NCI-H2196 treated with DMSO at 0.1 percent for 48 hours (cell line): ENCODE measurements at regions not wholly inside any gene's neighbourhood (a gene's known extent, or its start where the extent isn't known, plus 50 kb on each side); places are given as distances from the start of the nearest gene placed in this dataset.
"Not testable (repeated sequence)": the region's sequence is repeated elsewhere in the genome, so short reads cannot be mapped to it uniquely, and the experiment has no call there.

Experiments used
- DNase-seq: peaks from one replicate; lab custom pipeline; 2025; ENCODE audit not compliant: unreplicated experiment; lab: John Stamatoyannopoulos, UW

GRCh38 chr9:38342532-38342931 is 50.0 kb upstream of the ALDH1B1 start:
- DNase-seq: no peak

GRCh38 chr9:38342096-38342495 is 50.4 kb upstream of the ALDH1B1 start:
- no peak for DNase-seq

GRCh38 chr9:38339496-38339895 is 53.0 kb upstream of the ALDH1B1 start:
- no peak for DNase-seq

- no peak for DNase-seq
These were observed 53.4 kb upstream of the ALDH1B1 start for GRCh38 chr9:38339087-38339486.

- DNase-seq: no peak
These were observed 54.0 kb upstream of the ALDH1B1 start for GRCh38 chr9:38338342-38339018.

- DNase-seq: no peak
These were observed 54.7 kb upstream of the ALDH1B1 start for GRCh38 chr9:38337706-38338264.

- no peak for DNase-seq
These were observed 55.3 kb upstream of the ALDH1B1 start for GRCh38 chr9:38337181-38337580.

- DNase-seq: no peak
These were observed 56.2 kb upstream of the ALDH1B1 start for GRCh38 chr9:38336341-38336740.

GRCh38 chr9:38335686-38336085 is 56.8 kb upstream of the ALDH1B1 start:
- no peak for DNase-seq

GRCh38 chr9:38334234-38334633 is 58.3 kb upstream of the ALDH1B1 start:
- DNase-seq: no peak

GRCh38 chr9:38333047-38333446 is 59.5 kb upstream of the ALDH1B1 start:
- no peak for DNase-seq

- DNase-seq: no peak
These were observed 59.9 kb upstream of the ALDH1B1 start for GRCh38 chr9:38332625-38333024.

- no peak for DNase-seq
These were observed 61.4 kb upstream of the ALDH1B1 start for GRCh38 chr9:38331141-38331540.

- no peak for DNase-seq
These were observed 62.5 kb upstream of the ALDH1B1 start for GRCh38 chr9:38329968-38330367.

- DNase-seq: no peak
These were observed 63.7 kb upstream of the ALDH1B1 start for GRCh38 chr9:38328765-38329164.

GRCh38 chr9:38326122-38326521 is 66.4 kb upstream of the ALDH1B1 start:
- DNase-seq: no peak

GRCh38 chr9:38324213-38324612 is 68.3 kb upstream of the ALDH1B1 start:
- DNase-seq: not testable (repeated sequence)

GRCh38 chr9:38322937-38323336 is 69.6 kb upstream of the ALDH1B1 start:
- no peak for DNase-seq

- no peak for DNase-seq
These were observed 72.9 kb upstream of the ALDH1B1 start for GRCh38 chr9:38319496-38320173.

GRCh38 chr9:38318759-38319495 is 73.6 kb upstream of the ALDH1B1 start:
- DNase-seq: peak; percentile 56

GRCh38 chr9:38316166-38316780 is 76.2 kb upstream of the ALDH1B1 start:
- DNase-seq: peak; percentile 49
